OCI-LY1 (cell line): ENCODE measurements at regions not wholly inside any gene's neighbourhood (a gene's known extent, or its start where the extent isn't known, plus 50 kb on each side); places are given as distances from the start of the nearest gene placed in this dataset.

ENCODE experiments used
- H2AFZ ChIP-seq: fragments of 200-600 bp; sonication (generic), shearing (Covaris generic); 2 replicates; pipeline ENCODE4 v1.6.0; 2014; ENCODE audit warnings: antibody characterized with exemption, mild to moderate bottlenecking, low read length
- H3F3A ChIP-seq: fragments of 200-600 bp; sonication (generic), shearing (Covaris generic); 2 replicates; pipeline ENCODE4 v1.6.0; 2014; ENCODE audit warnings: mild to moderate bottlenecking, antibody characterized with exemption, low read length, moderate library complexity; ENCODE audit not compliant: insufficient read depth
- H3K27ac ChIP-seq: fragments of 200-600 bp; sonication (generic); 2 replicates; pipeline ENCODE4 v1.5.1; 2014; ENCODE audit warnings: low read length, mixed run types, mild to moderate bottlenecking, low read depth; ENCODE audit not compliant: poor library complexity, severe bottlenecking
- H3K27me3 ChIP-seq: fragments of 200-600 bp; sonication (generic); 2 replicates; pipeline ENCODE4 v1.6.0; 2014; ENCODE audit warnings: antibody characterized with exemption, mild to moderate bottlenecking, low read length, moderate library complexity; ENCODE audit not compliant: insufficient read depth
- H3K36me3 ChIP-seq: fragments of 200-600 bp; sonication (generic); 2 replicates; pipeline ENCODE4 v1.6.1; 2014; ENCODE audit warnings: mild to moderate bottlenecking, antibody characterized with exemption, low read length, moderate library complexity, mixed read lengths; ENCODE audit not compliant: insufficient read depth
- H3K4me1 ChIP-seq: fragments of 200-600 bp; sonication (generic); 2 replicates; pipeline ENCODE4 v1.5.1; 2014; ENCODE audit warnings: mild to moderate bottlenecking, low read length, moderate library complexity; ENCODE audit not compliant: insufficient read depth, severe bottlenecking
- H3K4me2 ChIP-seq: fragments of 200-600 bp; sonication (generic), shearing (Covaris generic); 2 replicates; pipeline ENCODE4 v1.6.1; 2014; ENCODE audit warnings: low read length
- H3K4me3 ChIP-seq: fragments of 200-600 bp; sonication (generic); 2 replicates; pipeline ENCODE4 v1.5.1; 2014; ENCODE audit warnings: low read length, low read depth, mild to moderate bottlenecking, mixed read lengths; ENCODE audit not compliant: poor library complexity, severe bottlenecking
- H3K79me2 ChIP-seq: fragments of 200-600 bp; shearing (Covaris generic); 2 replicates; pipeline ENCODE4 v1.6.1; 2016; ENCODE audit warnings: mixed run types, low read length, mixed read lengths; ENCODE audit not compliant: insufficient read depth
- H3K9ac ChIP-seq: fragments of 200-600 bp; sonication (generic), shearing (Covaris generic); 2 replicates; pipeline ENCODE4 v1.6.1; 2014; ENCODE audit warnings: mild to moderate bottlenecking, low read length, mixed read lengths
- H3K9me2 ChIP-seq: fragments of 200-600 bp; sonication (generic), shearing (Covaris generic); 2 replicates; pipeline ENCODE4 v1.6.1; 2014; ENCODE audit warnings: low read depth, mild to moderate bottlenecking, low read length, mixed read lengths
- H3K9me3 ChIP-seq: fragments of 200-600 bp; shearing (Covaris generic); 2 replicates; pipeline ENCODE4 v1.6.1; 2014; ENCODE audit warnings: low read length, mixed read lengths
- H4K20me1 ChIP-seq: fragments of 200-600 bp; sonication (generic), shearing (Covaris generic); 2 replicates; pipeline ENCODE4 v1.6.0; 2016; ENCODE audit warnings: mild to moderate bottlenecking, low read length; ENCODE audit not compliant: insufficient read depth
- CTCF ChIP-seq: fragments of 200-600 bp; sonication (generic), shearing (Covaris generic); IDR thresholded peaks from 2 replicates; pipeline ENCODE4 v1.5.1; 2017; ENCODE audit warnings: mild to moderate bottlenecking, antibody characterized with exemption, low read length, moderate library complexity, mixed read lengths
- EZH2 ChIP-seq: fragments of 200-600 bp; sonication (generic), shearing (Covaris generic); IDR thresholded peaks from 2 replicates; pipeline ENCODE4 v1.8.0; 2017; ENCODE audit warnings: borderline replicate concordance, mixed run types, mild to moderate bottlenecking, antibody characterized with exemption, low read length, moderate library complexity, mixed read lengths

- Histone ChIP-seq H4K20me1 (no peaks in the 10 kb centered on the region), H3K9ac (no peak overlapping the region), H3K9me2 (no peaks in the 10 kb centered on the region), H3K4me2 (no peak overlapping the region), H3K27ac (no peak overlapping the region), H3K79me2 (no peaks in the 10 kb centered on the region), H3K9me3 (no peaks in the 10 kb centered on the region), H3F3A (no peaks in the 10 kb centered on the region), H3K4me3 (no peak overlapping the region), H3K4me1 (no peaks in the 10 kb centered on the region), H2AFZ (no peak overlapping the region), H3K27me3 (no peaks in the 10 kb centered on the region), H3K36me3 (no peaks in the 10 kb centered on the region)
- TF ChIP-seq EZH2 (no peak), CTCF (no peak)
These were observed 894.3 kb downstream of the OTOL1 start for GRCh38 chr3:162390891-162391290.

GRCh38 chr3:162391301-162391700, 894.7 kb downstream of the OTOL1 start:
- Histone ChIP-seq H3K9me3 (no peaks in the 10 kb centered on the region), H3K27ac (no peak overlapping the region), H3K4me1 (no peaks in the 10 kb centered on the region), H3K9me2 (no peaks in the 10 kb centered on the region), H2AFZ (no peak overlapping the region), H4K20me1 (no peaks in the 10 kb centered on the region), H3K4me2 (no peak overlapping the region), H3K79me2 (no peaks in the 10 kb centered on the region), H3K36me3 (no peaks in the 10 kb centered on the region), H3K27me3 (no peaks in the 10 kb centered on the region), H3K9ac (no peak overlapping the region), H3F3A (no peaks in the 10 kb centered on the region), H3K4me3 (no peak overlapping the region)
- TF ChIP-seq EZH2 (no peak), CTCF (no peak)

GRCh38 chr3:162395496-162395895, 898.9 kb downstream of the OTOL1 start:
- H3K79me2 ChIP-seq, result no peaks in the 10 kb centered on the region
- no peaks in the 10 kb centered on the region for H3K9me3 ChIP-seq
- no peaks in the 10 kb centered on the region for H3K36me3 ChIP-seq
- no peak overlapping the region for H3K4me2 ChIP-seq
- no peak overlapping the region for H3K9ac ChIP-seq
- TF ChIP-seq EZH2, result no peak
- TF ChIP-seq CTCF, result no peak
- no peak overlapping the region for H2AFZ ChIP-seq
- H3K9me2 ChIP-seq, result no peaks in the 10 kb centered on the region
- H3K4me1 ChIP-seq, result no peaks in the 10 kb centered on the region
- no peaks in the 10 kb centered on the region for H3K27me3 ChIP-seq
- H3F3A ChIP-seq, result no peaks in the 10 kb centered on the region
- no peak overlapping the region for H3K27ac ChIP-seq
- no peak overlapping the region for H3K4me3 ChIP-seq
- no peaks in the 10 kb centered on the region for H4K20me1 ChIP-seq
